ENCODE measurements at regions not wholly inside any gene's neighbourhood (a gene's known extent, or its start where the extent isn't known, plus 50 kb on each side); places are given as distances from the start of the nearest gene placed in this dataset.

GRCh38 chr1:39128126-39128525 is 76.4 kb upstream of the MACF1 start:
- H3K4me2 ChIP-seq (ENCODE audit: insufficient read depth, low read length) = peak overlapping the region; percentile 76
- H3K36me3 ChIP-seq (ENCODE audit: control insufficient read depth in 2 of 2, extremely low read depth in 1 of 2, insufficient read depth in 2 of 2, low read length in 2 of 2) = peaks cover 0 to 7% of the 10 kb centered on the region in 2 experiments
- TF ChIP-seq JUN (IDR thresholded peaks at IDR 0.05; ENCODE audit: borderline replicate concordance, insufficient read depth, insufficient read length, low read depth) (no peak), GATA2 (IDR thresholded peaks at IDR 0.05; ENCODE audit: insufficient read depth, insufficient read length, low read depth, low read length) (no peak), POLR2A (IDR thresholded peaks at IDR 0.05; ENCODE audit: low read depth, low read length) (no peak), MYC (IDR thresholded peaks at IDR 0.05; ENCODE audit: low read depth, low read length) (no peak), CTCF (IDR thresholded peaks at IDR 0.05; ENCODE audit: extremely low read depth in 1 of 2, insufficient read depth in 1 of 2, low read depth in 1 of 2, low read length in 2 of 2) (no peak), EZH2 (IDR thresholded peaks at IDR 0.05; ENCODE audit: borderline replicate concordance, low read depth, low read length, severe bottlenecking) (no peak), POLR2AphosphoS5 (IDR thresholded peaks at IDR 0.05; ENCODE audit: insufficient read depth, low read depth, low read length) (no peak), FOS (IDR thresholded peaks at IDR 0.05; ENCODE audit: borderline replicate concordance, insufficient read depth, low read length) (no peak)
- TF ChIP-seq, protein P1, sequence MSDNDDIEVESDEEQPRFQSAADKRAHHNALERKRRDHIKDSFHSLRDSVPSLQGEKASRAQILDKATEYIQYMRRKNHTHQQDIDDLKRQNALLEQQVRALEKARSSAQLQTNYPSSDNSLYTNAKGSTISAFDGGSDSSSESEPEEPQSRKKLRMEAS (IDR thresholded peaks at IDR 0.05; ENCODE audit: insufficient read depth, insufficient read length) = no peak
- H3K27me3 ChIP-seq (ENCODE audit: control insufficient read depth in 2 of 2, insufficient read depth in 2 of 2, low read length in 2 of 2) = no peaks in the 10 kb centered on the region
- peak overlapping the region; percentile 32 for H3K9ac ChIP-seq (replicated peaks; ENCODE audit: extremely low read depth, insufficient read depth, low read length)
- FAIRE-seq (no peak), DNase-seq (ENCODE audit: low read depth, low spot score) (no peak)
- H4K20me1 ChIP-seq (replicated peaks; ENCODE audit: control insufficient read depth, extremely low read depth, insufficient read depth, low read length) = no peaks in the 10 kb centered on the region
- POLR2A ChIA-PET = interaction anchor here (0.6 kb wide), 1 partner anchor 20 kb away, joined by 6 read pairs; no protein-coding TSS in a partner anchor
- dilution Hi-C loops (cut with MboI; ENCODE audit: extremely low pct_ligation_motif_present, low sequenced_read_pairs) (no loop called here), intact Hi-C loops (cut with micrococcal nuclease) (no loop called here)
- no TSS peak for BruUV-seq (replicated peaks)
- H3K9me3 ChIP-seq (replicated peaks; ENCODE audit: control insufficient read depth, insufficient read depth, low read length) = no peaks in the 10 kb centered on the region
- peak overlapping the region in 1 of 3 experiments; percentile 13 for H3K4me3 ChIP-seq (replicated peaks in 1 of 3; ENCODE audit: insufficient read depth in 1 of 3, low read depth in 1 of 3, low read length in 3 of 3)
- H3K9me1 ChIP-seq (replicated peaks; ENCODE audit: control insufficient read depth, extremely low read depth, insufficient read depth, low read length) = no peaks in the 10 kb centered on the region
- H3K27ac ChIP-seq (ENCODE audit: insufficient read depth, low read depth, low read length) = peak overlapping the region; percentile 76
- peaks cover 77% of the 10 kb centered on the region for H3K4me1 ChIP-seq (ENCODE audit: control insufficient read depth, extremely low read depth, insufficient read depth, low read length)
- no peak overlapping the region for H2AFZ ChIP-seq (ENCODE audit: low read depth, low read length)
- H3K79me2 ChIP-seq (ENCODE audit: control insufficient read depth, insufficient read depth, low read length) = peaks cover 85% of the 10 kb centered on the region
- CTCF ChIA-PET = interaction anchor here (0.8 to 18.5 kb wide), 9 partner anchors 10 to 110 kb away, joined by 3 to 310 read pairs (median 7); no protein-coding TSS in a partner anchor

Measured in endothelial cell of umbilical vein (primary cell).